Panc1 (cell line): ENCODE measurements at regions not wholly inside any gene's neighbourhood (a gene's known extent, or its start where the extent isn't known, plus 50 kb on each side); places are given as distances from the start of the nearest gene placed in this dataset.

ENCODE experiments used
- ATAC-seq: fragments of 200-7000 bp; cut with Tn5 transposase; 2 replicates; pipeline ENCODE4 v1.9.1; 2020; ENCODE audit warnings: mild to moderate bottlenecking, moderate library complexity
- BruUV-seq: library from RNA; stranded (reverse); fragments of 400-500 nt; replicated peaks from 2 replicates; lab custom pipeline; 2021; lab: Mats Ljungman, UMichigan
- CTCF ChIA-PET: fragments of 300-600 bp; sonication (Branson Sonifier 250); formaldehyde crosslinking; loops from one replicate; lab custom pipeline; 2022; ENCODE audit warnings: antibody characterized with exemption; lab: Charles Lee
- POLR2A ChIA-PET: fragments of 300-600 bp; sonication (Branson Sonifier 250); formaldehyde crosslinking; loops from one replicate; lab custom pipeline; 2022; ENCODE audit warnings: antibody characterized with exemption; lab: Charles Lee
- DNase-seq: peaks from one replicate; pipeline ENCODE4 v3.0.0-alpha.2; 2010; ENCODE audit warnings: low read depth, low spot score
- H3K27ac ChIP-seq: 2 replicates; pipeline ENCODE4 v1.5.1; 2011; ENCODE audit warnings: mild to moderate bottlenecking, low read length, inconsistent platforms
- H3K27me3 ChIP-seq: fragments of 200-500 bp; sonication (Bioruptor generic); 2 replicates; pipeline ENCODE4 v1.6.0; 2014; ENCODE audit warnings: low read length, inconsistent platforms; ENCODE audit not compliant: control insufficient read depth, insufficient read depth
- H3K36me3 ChIP-seq: fragments of 200-500 bp; sonication (Bioruptor generic); 2 replicates; pipeline ENCODE4 v1.5.1; 2014; ENCODE audit warnings: inconsistent platforms, mild to moderate bottlenecking, low read length, moderate library complexity; ENCODE audit not compliant: control insufficient read depth, insufficient read depth
- H3K4me1 ChIP-seq: 2 replicates; pipeline ENCODE4 v1.5.1; 2011; ENCODE audit warnings: inconsistent platforms, mild to moderate bottlenecking, low read length, moderate library complexity; ENCODE audit not compliant: control insufficient read depth, insufficient read depth
- H3K4me3 ChIP-seq, 2 experiments: 2 replicates each; pipeline ENCODE4 v1.5.1; 2011 to 2012; ENCODE audit warnings: low read depth in 2 of 2, low read length in 2 of 2, mild to moderate bottlenecking in 2 of 2, inconsistent platforms in 1 of 2, moderate library complexity in 1 of 2
- H3K9me3 ChIP-seq: fragments of 200-500 bp; sonication (Bioruptor generic); 2 replicates; pipeline ENCODE4 v1.5.1; 2014; ENCODE audit warnings: low read depth, mild to moderate bottlenecking, inconsistent platforms, low read length, moderate library complexity; ENCODE audit not compliant: control insufficient read depth, insufficient read depth
- POLR2AphosphoS5 ChIP-seq: IDR thresholded peaks from 2 replicates; pipeline ENCODE4 v1.6.1; 2012; ENCODE audit warnings: mild to moderate bottlenecking, low read depth, low read length, moderate library complexity
- SIN3A ChIP-seq: IDR thresholded peaks from 2 replicates; pipeline ENCODE4 v1.6.1; 2012; ENCODE audit warnings: low read depth, mild to moderate bottlenecking, low read length, moderate library complexity, borderline replicate concordance; ENCODE audit not compliant: insufficient read depth
- TCF7L2 ChIP-seq: IDR thresholded peaks from 2 replicates; pipeline ENCODE4 v1.6.1; 2011; ENCODE audit warnings: mild to moderate bottlenecking, low read depth, low read length, inconsistent platforms
- in situ Hi-C: cut with HindIII; loops from 2 replicates; pipeline ENCODE4 v1.10.0; 2016; ENCODE audit warnings: low sequenced_read_pairs, low pct_unique_long_range_greater_than_20kb
- intact Hi-C: fragments of 100-400 bp; cut with micrococcal nuclease; formaldehyde crosslinking; loops from one replicate; pipeline ENCODE4 v1.10.0; 2022; ENCODE audit not compliant: unreplicated experiment
- TF ChIP-seq, protein P1 (sequence below): fragments of 450-650 bp; IDR thresholded peaks from 2 replicates; pipeline ENCODE4 v1.5.1; 2017; ENCODE audit warnings: mild to moderate bottlenecking
- TF ChIP-seq, protein P2 (sequence below), 2 experiments: IDR thresholded peaks; 2 replicates each; pipeline ENCODE4 v1.6.1; 2011 to 2012; ENCODE audit warnings: low read depth in 2 of 2, control low read depth in 1 of 2, low read length in 1 of 2, mild to moderate bottlenecking in 1 of 2, moderate library complexity in 1 of 2; ENCODE audit not compliant: insufficient read depth in 1 of 2

DNA sequence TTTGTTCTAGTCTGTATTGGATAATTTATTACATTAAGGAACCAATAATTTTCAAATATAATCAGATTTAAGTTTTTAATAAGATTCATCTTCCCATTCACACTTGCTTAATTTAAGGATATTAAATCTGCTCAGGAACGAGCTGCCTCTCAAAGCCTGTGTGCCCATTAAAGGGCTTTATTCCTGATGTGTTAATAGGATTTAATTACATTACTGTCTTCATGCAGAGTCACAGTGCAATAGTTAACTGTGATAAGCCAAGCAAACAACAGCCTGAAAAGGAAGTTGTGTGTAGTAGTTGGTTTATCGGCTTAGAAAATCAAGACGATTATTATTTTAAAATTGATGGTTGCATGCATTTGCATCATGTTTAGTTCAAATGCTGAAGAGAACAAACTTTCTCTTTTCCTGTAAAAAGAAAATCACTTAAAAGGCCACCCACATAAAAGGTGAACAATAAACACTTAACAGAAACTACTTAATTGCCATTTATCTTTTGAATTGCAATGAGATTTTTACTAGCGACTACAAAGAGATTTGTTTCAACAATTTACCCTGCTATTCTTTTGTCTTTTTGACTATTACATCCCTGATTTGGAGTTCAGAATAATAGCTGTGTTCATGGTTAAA is 174.6 kb downstream of the RWDD3 start:
- no TSS peak for BruUV-seq
- CTCF ChIA-PET, result no interaction called here
- no peak overlapping the region for H3K27ac ChIP-seq
- H3K27me3 ChIP-seq, result no peaks in the 10 kb centered on the region
- no peaks in the 10 kb centered on the region; the same call in 1 of the 2 replicates for H3K36me3 ChIP-seq
- DNase-seq, result no peak
- H3K9me3 ChIP-seq, result no peaks in the 10 kb centered on the region
- no peak for ATAC-seq
- TF ChIP-seq SIN3A, result no peak
- TF ChIP-seq, protein P1, sequence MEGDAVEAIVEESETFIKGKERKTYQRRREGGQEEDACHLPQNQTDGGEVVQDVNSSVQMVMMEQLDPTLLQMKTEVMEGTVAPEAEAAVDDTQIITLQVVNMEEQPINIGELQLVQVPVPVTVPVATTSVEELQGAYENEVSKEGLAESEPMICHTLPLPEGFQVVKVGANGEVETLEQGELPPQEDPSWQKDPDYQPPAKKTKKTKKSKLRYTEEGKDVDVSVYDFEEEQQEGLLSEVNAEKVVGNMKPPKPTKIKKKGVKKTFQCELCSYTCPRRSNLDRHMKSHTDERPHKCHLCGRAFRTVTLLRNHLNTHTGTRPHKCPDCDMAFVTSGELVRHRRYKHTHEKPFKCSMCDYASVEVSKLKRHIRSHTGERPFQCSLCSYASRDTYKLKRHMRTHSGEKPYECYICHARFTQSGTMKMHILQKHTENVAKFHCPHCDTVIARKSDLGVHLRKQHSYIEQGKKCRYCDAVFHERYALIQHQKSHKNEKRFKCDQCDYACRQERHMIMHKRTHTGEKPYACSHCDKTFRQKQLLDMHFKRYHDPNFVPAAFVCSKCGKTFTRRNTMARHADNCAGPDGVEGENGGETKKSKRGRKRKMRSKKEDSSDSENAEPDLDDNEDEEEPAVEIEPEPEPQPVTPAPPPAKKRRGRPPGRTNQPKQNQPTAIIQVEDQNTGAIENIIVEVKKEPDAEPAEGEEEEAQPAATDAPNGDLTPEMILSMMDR, result no peak
- no peak for TF ChIP-seq POLR2AphosphoS5
- TF ChIP-seq TCF7L2, result no peak
- TF ChIP-seq, protein P2, sequence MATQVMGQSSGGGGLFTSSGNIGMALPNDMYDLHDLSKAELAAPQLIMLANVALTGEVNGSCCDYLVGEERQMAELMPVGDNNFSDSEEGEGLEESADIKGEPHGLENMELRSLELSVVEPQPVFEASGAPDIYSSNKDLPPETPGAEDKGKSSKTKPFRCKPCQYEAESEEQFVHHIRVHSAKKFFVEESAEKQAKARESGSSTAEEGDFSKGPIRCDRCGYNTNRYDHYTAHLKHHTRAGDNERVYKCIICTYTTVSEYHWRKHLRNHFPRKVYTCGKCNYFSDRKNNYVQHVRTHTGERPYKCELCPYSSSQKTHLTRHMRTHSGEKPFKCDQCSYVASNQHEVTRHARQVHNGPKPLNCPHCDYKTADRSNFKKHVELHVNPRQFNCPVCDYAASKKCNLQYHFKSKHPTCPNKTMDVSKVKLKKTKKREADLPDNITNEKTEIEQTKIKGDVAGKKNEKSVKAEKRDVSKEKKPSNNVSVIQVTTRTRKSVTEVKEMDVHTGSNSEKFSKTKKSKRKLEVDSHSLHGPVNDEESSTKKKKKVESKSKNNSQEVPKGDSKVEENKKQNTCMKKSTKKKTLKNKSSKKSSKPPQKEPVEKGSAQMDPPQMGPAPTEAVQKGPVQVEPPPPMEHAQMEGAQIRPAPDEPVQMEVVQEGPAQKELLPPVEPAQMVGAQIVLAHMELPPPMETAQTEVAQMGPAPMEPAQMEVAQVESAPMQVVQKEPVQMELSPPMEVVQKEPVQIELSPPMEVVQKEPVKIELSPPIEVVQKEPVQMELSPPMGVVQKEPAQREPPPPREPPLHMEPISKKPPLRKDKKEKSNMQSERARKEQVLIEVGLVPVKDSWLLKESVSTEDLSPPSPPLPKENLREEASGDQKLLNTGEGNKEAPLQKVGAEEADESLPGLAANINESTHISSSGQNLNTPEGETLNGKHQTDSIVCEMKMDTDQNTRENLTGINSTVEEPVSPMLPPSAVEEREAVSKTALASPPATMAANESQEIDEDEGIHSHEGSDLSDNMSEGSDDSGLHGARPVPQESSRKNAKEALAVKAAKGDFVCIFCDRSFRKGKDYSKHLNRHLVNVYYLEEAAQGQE (IDR thresholded peaks at IDR 0.05; ENCODE audit: insufficient read depth in 1 of 2, low read depth in 2 of 2, low read length in 1 of 2), result no peak
- intact Hi-C loops (no loop called here), in situ Hi-C loops (no loop called here)
- POLR2A ChIA-PET, result no interaction called here
- no peaks in the 10 kb centered on the region for H3K4me1 ChIP-seq
- H3K4me3 ChIP-seq, result no peak overlapping the region

DNA sequence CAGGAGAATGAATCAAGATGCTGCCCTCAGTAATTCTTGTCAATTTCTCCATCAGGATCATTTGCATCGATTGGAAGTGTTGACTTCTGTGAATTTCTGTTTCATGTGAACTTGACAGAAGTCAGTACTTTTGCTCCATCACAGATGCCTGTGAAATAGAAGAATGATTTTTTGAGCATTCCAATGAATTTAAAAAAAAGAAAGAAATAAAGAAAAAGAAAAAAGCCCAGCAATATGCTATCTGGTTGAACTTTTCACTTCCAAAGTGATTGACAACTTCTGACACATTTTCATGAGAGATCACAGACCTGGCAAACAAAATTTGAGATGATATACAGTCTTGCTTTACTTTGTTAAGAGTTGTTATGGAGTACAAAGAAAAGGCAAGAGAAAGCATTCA is 175.3 kb downstream of the RWDD3 start:
- DNase-seq, result no peak
- H3K27me3 ChIP-seq, result no peaks in the 10 kb centered on the region
- in situ Hi-C loops, result no loop called here
- CTCF ChIA-PET, result no interaction called here
- no peak overlapping the region for H3K4me3 ChIP-seq
- intact Hi-C loops, result no loop called here
- ATAC-seq, result no peak
- no peak overlapping the region for H3K27ac ChIP-seq
- no peaks in the 10 kb centered on the region for H3K4me1 ChIP-seq
- no peaks in the 10 kb centered on the region for H3K9me3 ChIP-seq
- H3K36me3 ChIP-seq, result no peaks in the 10 kb centered on the region; the same call in 1 of the 2 replicates
- POLR2A ChIA-PET, result no interaction called here
- TF ChIP-seq POLR2AphosphoS5 (no peak), SIN3A (no peak), TCF7L2 (no peak)
- TF ChIP-seq, protein P2 (IDR thresholded peaks at IDR 0.05; ENCODE audit: insufficient read depth in 1 of 2, low read depth in 2 of 2, low read length in 1 of 2), result no peak
- TF ChIP-seq, protein P1, result no peak
- no TSS peak for BruUV-seq
